Thyroid gland (tissue), 4 donors: ENCODE measurements at regions not wholly inside any gene's neighbourhood (a gene's known extent, or its start where the extent isn't known, plus 50 kb on each side); places are given as distances from the start of the nearest gene placed in this dataset.

Experiments used
- DNase-seq, 2 donors: peaks; one replicate each; pipeline ENCODE4 v3.0.0-alpha.2; 2019
- H3K27ac ChIP-seq, 3 donors: fragments of 200-600 bp; sonication (generic); 1 replicate in 2 of 3; 2 replicates in 1 of 3; pipeline ENCODE4 v1.5.1; 2016 to 2019; ENCODE audit warnings: mild to moderate bottlenecking in 1 of 3, moderate library complexity in 1 of 3
- H3K27me3 ChIP-seq: fragments of 200-600 bp; sonication (generic); one replicate; pipeline ENCODE4 v1.5.1; 2019
- H3K36me3 ChIP-seq, 2 donors: fragments of 200-600 bp; sonication (generic); one replicate each; pipeline ENCODE4 v1.5.1; 2016 to 2019
- H3K4me1 ChIP-seq, 2 donors: fragments of 200-600 bp; sonication (generic); one replicate each; pipeline ENCODE4 v1.5.1; 2017 to 2019
- H3K4me3 ChIP-seq, 3 donors: fragments of 200-600 bp; sonication (generic); replicated peaks in 1 of 3; 1 replicate in 2 of 3; 2 replicates in 1 of 3; pipeline ENCODE4 v1.5.1; 2016; ENCODE audit warnings: mild to moderate bottlenecking in 1 of 3
- H3K9me3 ChIP-seq: fragments of 200-600 bp; sonication (generic); one replicate; pipeline ENCODE4 v1.5.1; 2017
- CTCF ChIP-seq, 6 experiments: fragments of 200-600 bp in 3 of 6; fragments of 450-650 bp in 3 of 6; sonication (generic) in 3 of 6; IDR thresholded peaks; one replicate each; pipeline ENCODE4 v1.5.1; 2016 to 2019; ENCODE audit warnings: antibody characterized with exemption in 6 of 6, mild to moderate bottlenecking in 2 of 6, inconsistent platforms in 1 of 6, moderate library complexity in 1 of 6
- POLR2A ChIP-seq, 2 donors: fragments of 450-650 bp; IDR thresholded peaks; one replicate each; pipeline ENCODE4 v1.6.1; 2017; ENCODE audit warnings: antibody characterized with exemption in 2 of 2, mild to moderate bottlenecking in 2 of 2, moderate library complexity in 1 of 2
- WGBS, 2 donors: methylation state at CpG; one replicate each; pipeline ENCODE4 v1.1.5; 2017; 5-methylcytosine and 5-hydroxymethylcytosine counted together
- intact Hi-C: fragments of 100-400 bp; cut with DNase I; formaldehyde crosslinking; loops from one replicate; pipeline ENCODE4 v1.15.1; 2023

GRCh38 chr11:69962152-69962551, 116.0 kb upstream of the ANO1 start:
- Histone ChIP-seq H3K27me3 (no peaks in the 10 kb centered on the region), H3K27ac (no peak overlapping the region), H3K4me3 (no peak overlapping the region), H3K9me3 (no peaks in the 10 kb centered on the region), H3K4me1 (no peaks in the 10 kb centered on the region), H3K36me3 (no peaks in the 10 kb centered on the region)
- WGBS, 2 donors: 80% methylated on average over 9 of the region's 9 CpGs
- DNase-seq: no peak
- TF ChIP-seq CTCF (IDR thresholded peaks at IDR 0.05) (no peak), POLR2A (IDR thresholded peaks at IDR 0.05) (no peak)
- intact Hi-C loops: no loop called here

- TF ChIP-seq POLR2A (IDR thresholded peaks at IDR 0.05) (no peak), CTCF (IDR thresholded peaks at IDR 0.05) (no peak)
- Histone ChIP-seq H3K9me3 (no peaks in the 10 kb centered on the region), H3K27ac (no peak overlapping the region), H3K36me3 (no peaks in the 10 kb centered on the region), H3K4me3 (no peak overlapping the region), H3K27me3 (no peaks in the 10 kb centered on the region), H3K4me1 (no peaks in the 10 kb centered on the region)
- no peak for DNase-seq
- 61 to 76% methylated on average over 8 of the region's 8 CpGs for WGBS, 2 donors
- intact Hi-C loops: no loop called here
Observed at GRCh38 chr11:69963533-69964246, 114.4 kb upstream of the ANO1 start.

GRCh38 chr11:69964247-69964643, 113.9 kb upstream of the ANO1 start:
- no peaks in the 10 kb centered on the region for H3K27me3 ChIP-seq
- no peak overlapping the region for H3K27ac ChIP-seq
- DNase-seq: no peak
- WGBS, 2 donors: 90% methylated on average over 6 of the region's 6 CpGs
- no peak for TF ChIP-seq POLR2A (IDR thresholded peaks at IDR 0.05)
- TF ChIP-seq CTCF (IDR thresholded peaks at IDR 0.05): no peak
- H3K4me1 ChIP-seq: no peaks in the 10 kb centered on the region
- H3K36me3 ChIP-seq: no peaks in the 10 kb centered on the region
- H3K9me3 ChIP-seq: no peaks in the 10 kb centered on the region
- intact Hi-C loops: no loop called here
- H3K4me3 ChIP-seq: no peak overlapping the region

GRCh38 chr11:69965821-69966582, 112.1 kb upstream of the ANO1 start:
- H3K9me3 ChIP-seq: no peaks in the 10 kb centered on the region
- 81 to 91% methylated on average over 20 of the region's 20 CpGs for WGBS, 2 donors
- intact Hi-C loops: no loop called here
- H3K27ac ChIP-seq: no peak overlapping the region
- H3K4me3 ChIP-seq: no peak overlapping the region
- no peaks in the 10 kb centered on the region for H3K4me1 ChIP-seq
- no peak for TF ChIP-seq CTCF (IDR thresholded peaks at IDR 0.05)
- no peak for TF ChIP-seq POLR2A (IDR thresholded peaks at IDR 0.05)
- DNase-seq: no peak
- no peaks in the 10 kb centered on the region for H3K27me3 ChIP-seq
- no peaks in the 10 kb centered on the region for H3K36me3 ChIP-seq

- intact Hi-C loops: no loop called here
- no peaks in the 10 kb centered on the region for H3K4me1 ChIP-seq
- no peak for DNase-seq
- no peak overlapping the region for H3K27ac ChIP-seq
- H3K4me3 ChIP-seq: no peak overlapping the region
- no peaks in the 10 kb centered on the region for H3K36me3 ChIP-seq
- H3K9me3 ChIP-seq: no peaks in the 10 kb centered on the region
- TF ChIP-seq POLR2A (IDR thresholded peaks at IDR 0.05): no peak
- no peak for TF ChIP-seq CTCF (IDR thresholded peaks at IDR 0.05)
- no peaks in the 10 kb centered on the region for H3K27me3 ChIP-seq
- 82 to 98% methylated on average over 4 of the region's 4 CpGs for WGBS, 2 donors
Observed at GRCh38 chr11:69966583-69966835, 111.6 kb upstream of the ANO1 start.
